ENCODE measurements at regions not wholly inside any gene's neighbourhood (a gene's known extent, or its start where the extent isn't known, plus 50 kb on each side); places are given as distances from the start of the nearest gene placed in this dataset.

- no peaks in the 10 kb centered on the region for H3K36me3 Mint-ChIP-seq (ENCODE audit: low read depth)
Observed at GRCh38 chr1:228984107-228984506, 248.8 kb downstream of the RHOU start.

GRCh38 chr1:228984646-228985631, 249.7 kb downstream of the RHOU start:
- Mint-ChIP-seq H3K4me3 (no peak overlapping the region), H3K36me3 (ENCODE audit: low read depth) (no peaks in the 10 kb centered on the region), H3K27me3 (ENCODE audit: low read depth) (no peaks in the 10 kb centered on the region), H3K9me3 (no peaks in the 10 kb centered on the region), H3K27ac (no peak overlapping the region), H3K4me1 (ENCODE audit: low read depth) (no peaks in the 10 kb centered on the region)

More at GRCh38 chr1:228984107-228984506, 248.8 kb downstream of the RHOU start:
- H3K4me3 Mint-ChIP-seq = no peak overlapping the region
- no peaks in the 10 kb centered on the region for H3K27me3 Mint-ChIP-seq (ENCODE audit: low read depth)
- no peak overlapping the region for H3K27ac Mint-ChIP-seq
- H3K9me3 Mint-ChIP-seq = no peaks in the 10 kb centered on the region
- H3K4me1 Mint-ChIP-seq (ENCODE audit: low read depth) = no peaks in the 10 kb centered on the region

- H3K9me3 Mint-ChIP-seq = no peaks in the 10 kb centered on the region
- H3K4me3 Mint-ChIP-seq = no peak overlapping the region
- H3K27ac Mint-ChIP-seq = no peak overlapping the region
- H3K4me1 Mint-ChIP-seq (ENCODE audit: low read depth) = peaks cover 2% of the 10 kb centered on the region
- no peaks in the 10 kb centered on the region for H3K36me3 Mint-ChIP-seq (ENCODE audit: low read depth)
- no peaks in the 10 kb centered on the region for H3K27me3 Mint-ChIP-seq (ENCODE audit: low read depth)
Observed at GRCh38 chr1:228985661-228986060, 250.4 kb downstream of the RHOU start.

- Mint-ChIP-seq H3K4me3 (no peak overlapping the region), H3K4me1 (ENCODE audit: low read depth) (peaks cover 2% of the 10 kb centered on the region), H3K27me3 (ENCODE audit: low read depth) (no peaks in the 10 kb centered on the region), H3K36me3 (ENCODE audit: low read depth) (no peaks in the 10 kb centered on the region), H3K9me3 (no peaks in the 10 kb centered on the region), H3K27ac (no peak overlapping the region)
Observed at GRCh38 chr1:228986093-228986904, 251.0 kb downstream of the RHOU start.

- no peak overlapping the region for H3K27ac Mint-ChIP-seq
- H3K27me3 Mint-ChIP-seq (ENCODE audit: low read depth) = peaks cover 8% of the 10 kb centered on the region
- no peaks in the 10 kb centered on the region for H3K9me3 Mint-ChIP-seq
- H3K36me3 Mint-ChIP-seq (ENCODE audit: low read depth) = no peaks in the 10 kb centered on the region
- no peak overlapping the region for H3K4me3 Mint-ChIP-seq
- H3K4me1 Mint-ChIP-seq (ENCODE audit: low read depth) = peaks cover 2% of the 10 kb centered on the region
Observed at GRCh38 chr1:228987286-228987685, 252.0 kb downstream of the RHOU start.

GRCh38 chr1:228987736-228988506, 252.6 kb downstream of the RHOU start:
- Mint-ChIP-seq H3K27me3 (ENCODE audit: low read depth) (peaks cover 12% of the 10 kb centered on the region), H3K27ac (no peak overlapping the region), H3K4me3 (no peak overlapping the region), H3K9me3 (no peaks in the 10 kb centered on the region), H3K4me1 (ENCODE audit: low read depth) (peaks cover 2% of the 10 kb centered on the region), H3K36me3 (ENCODE audit: low read depth) (no peaks in the 10 kb centered on the region)

GRCh38 chr1:228988664-228989063, 253.4 kb downstream of the RHOU start:
- Mint-ChIP-seq H3K27ac (no peak overlapping the region), H3K4me3 (no peak overlapping the region), H3K27me3 (ENCODE audit: low read depth) (peaks cover 17% of the 10 kb centered on the region), H3K4me1 (ENCODE audit: low read depth) (peaks cover 2% of the 10 kb centered on the region), H3K36me3 (ENCODE audit: low read depth) (no peaks in the 10 kb centered on the region), H3K9me3 (no peaks in the 10 kb centered on the region)

- H3K9me3 Mint-ChIP-seq = no peaks in the 10 kb centered on the region
- H3K4me1 Mint-ChIP-seq (ENCODE audit: low read depth) = peaks cover 2% of the 10 kb centered on the region
- H3K27ac Mint-ChIP-seq = no peak overlapping the region
- H3K27me3 Mint-ChIP-seq (ENCODE audit: low read depth) = peaks cover 22% of the 10 kb centered on the region
- no peak overlapping the region for H3K4me3 Mint-ChIP-seq
- no peaks in the 10 kb centered on the region for H3K36me3 Mint-ChIP-seq (ENCODE audit: low read depth)
Observed at GRCh38 chr1:228989176-228989575, 253.9 kb downstream of the RHOU start.

- Mint-ChIP-seq H3K4me3 (no peak overlapping the region), H3K4me1 (ENCODE audit: low read depth) (peaks cover 2% of the 10 kb centered on the region), H3K36me3 (ENCODE audit: low read depth) (no peaks in the 10 kb centered on the region), H3K27ac (no peak overlapping the region), H3K27me3 (ENCODE audit: low read depth) (peaks cover 26% of the 10 kb centered on the region), H3K9me3 (no peaks in the 10 kb centered on the region)
Observed at GRCh38 chr1:228989676-228989991, 254.4 kb downstream of the RHOU start.

- no peaks in the 10 kb centered on the region for H3K36me3 Mint-ChIP-seq (ENCODE audit: low read depth)
- peaks cover 2% of the 10 kb centered on the region for H3K4me1 Mint-ChIP-seq (ENCODE audit: low read depth)
- no peaks in the 10 kb centered on the region for H3K9me3 Mint-ChIP-seq
- H3K27ac Mint-ChIP-seq = no peak overlapping the region
- H3K27me3 Mint-ChIP-seq (ENCODE audit: low read depth) = peaks cover 32% of the 10 kb centered on the region
- no peak overlapping the region for H3K4me3 Mint-ChIP-seq
Observed at GRCh38 chr1:228989992-228990827, 254.9 kb downstream of the RHOU start.

- no peak overlapping the region for H3K4me3 Mint-ChIP-seq
- peaks cover 2% of the 10 kb centered on the region for H3K4me1 Mint-ChIP-seq (ENCODE audit: low read depth)
- H3K27ac Mint-ChIP-seq = no peak overlapping the region
- peaks cover 34% of the 10 kb centered on the region for H3K27me3 Mint-ChIP-seq (ENCODE audit: low read depth)
- no peaks in the 10 kb centered on the region for H3K9me3 Mint-ChIP-seq
- H3K36me3 Mint-ChIP-seq (ENCODE audit: low read depth) = no peaks in the 10 kb centered on the region
Observed at GRCh38 chr1:228990906-228991569, 255.8 kb downstream of the RHOU start.

- peaks cover 2% of the 10 kb centered on the region for H3K4me1 Mint-ChIP-seq (ENCODE audit: low read depth)
Observed at GRCh38 chr1:228992044-228992443, 256.8 kb downstream of the RHOU start.

GRCh38 chr1:228992907-228993535, 257.7 kb downstream of the RHOU start:
- Mint-ChIP-seq H3K4me1 (ENCODE audit: low read depth) (peaks cover 2% of the 10 kb centered on the region), H3K4me3 (no peak overlapping the region), H3K9me3 (no peaks in the 10 kb centered on the region), H3K27ac (no peak overlapping the region), H3K27me3 (ENCODE audit: low read depth) (peaks cover 34% of the 10 kb centered on the region), H3K36me3 (ENCODE audit: low read depth) (no peaks in the 10 kb centered on the region)

More at GRCh38 chr1:228992044-228992443, 256.8 kb downstream of the RHOU start:
- Mint-ChIP-seq H3K9me3 (no peaks in the 10 kb centered on the region), H3K27ac (no peak overlapping the region), H3K27me3 (ENCODE audit: low read depth) (peaks cover 34% of the 10 kb centered on the region), H3K4me3 (no peak overlapping the region), H3K36me3 (ENCODE audit: low read depth) (no peaks in the 10 kb centered on the region)
